GM23338 (cell line): ENCODE measurements at regions not wholly inside any gene's neighbourhood (a gene's known extent, or its start where the extent isn't known, plus 50 kb on each side); places are given as distances from the start of the nearest gene placed in this dataset.

Experiments used
- ATAC-seq: fragments of 200-7000 bp; cut with Tn5 transposase; 3 replicates; pipeline ENCODE4 v1.9.1; 2020
- DNase-seq: peaks from one replicate; pipeline ENCODE4 v3.0.0-alpha.2; 2015; ENCODE audit warnings: low spot score
- H2AFZ ChIP-seq: fragments of 200-600 bp; sonication (generic); 2 replicates; pipeline ENCODE4 v1.8.0; 2016; ENCODE audit warnings: antibody characterized with exemption, mild to moderate bottlenecking, moderate library complexity
- H3F3A ChIP-seq: fragments of 200-600 bp; sonication (generic); replicated peaks from 2 replicates; pipeline ENCODE4 v1.8.0; 2017; ENCODE audit warnings: antibody characterized with exemption, mixed run types, low read depth
- H3K27ac ChIP-seq: fragments of 200-600 bp; sonication (generic); 2 replicates; pipeline ENCODE4 v1.6.1; 2016; ENCODE audit warnings: low read depth
- H3K27me3 ChIP-seq: fragments of 200-600 bp; sonication (generic); 2 replicates; pipeline ENCODE4 v1.8.0; 2016; ENCODE audit warnings: mild to moderate bottlenecking, mixed run types, moderate library complexity; ENCODE audit not compliant: insufficient read depth
- H3K36me3 ChIP-seq: fragments of 200-600 bp; sonication (generic); 2 replicates; pipeline ENCODE4 v1.8.0; 2016; ENCODE audit warnings: mild to moderate bottlenecking; ENCODE audit not compliant: insufficient read depth
- H3K4me1 ChIP-seq: fragments of 200-600 bp; sonication (generic); 2 replicates; pipeline ENCODE4 v1.8.0; 2016; ENCODE audit warnings: mild to moderate bottlenecking, moderate library complexity; ENCODE audit not compliant: insufficient read depth
- H3K4me2 ChIP-seq: fragments of 200-600 bp; sonication (generic); 2 replicates; pipeline ENCODE4 v1.7.1; 2017; ENCODE audit warnings: mixed run types
- H3K4me3 ChIP-seq: fragments of 200-600 bp; sonication (generic); 2 replicates; pipeline ENCODE4 v1.6.1; 2016; ENCODE audit warnings: mixed run types
- H3K79me2 ChIP-seq: fragments of 200-600 bp; sonication (generic); replicated peaks from 2 replicates; pipeline ENCODE4 v1.8.0; 2017; ENCODE audit warnings: mild to moderate bottlenecking; ENCODE audit not compliant: insufficient read depth
- H3K9me2 ChIP-seq: fragments of 200-600 bp; sonication (generic); 2 replicates; pipeline ENCODE4 v1.8.0; 2017; ENCODE audit not compliant: insufficient read depth
- H4K20me1 ChIP-seq: fragments of 200-600 bp; sonication (generic); replicated peaks from 2 replicates; pipeline ENCODE4 v1.8.0; 2017; ENCODE audit warnings: mild to moderate bottlenecking; ENCODE audit not compliant: insufficient read depth
- H3K27ac Mint-ChIP-seq: 2 replicates; pipeline ENCODE4 v1.8.0; 2020; ENCODE audit warnings: inconsistent platforms, mild to moderate bottlenecking, moderate library complexity, mixed read lengths
- H3K27me3 Mint-ChIP-seq: 3 replicates; pipeline ENCODE4 v1.8.0; 2022; ENCODE audit warnings: low read depth, mild to moderate bottlenecking, moderate library complexity, mixed read lengths, inconsistent platforms; ENCODE audit not compliant: insufficient read depth, poor library complexity
- H3K36me3 Mint-ChIP-seq: 3 replicates; pipeline ENCODE4 v1.8.0; 2021; ENCODE audit warnings: low read depth, mild to moderate bottlenecking, inconsistent platforms, moderate library complexity, mixed read lengths
- H3K4me1 Mint-ChIP-seq: 3 replicates; pipeline ENCODE4 v1.8.0; 2020; ENCODE audit warnings: mild to moderate bottlenecking, inconsistent platforms, mixed read lengths
- H3K4me3 Mint-ChIP-seq: 3 replicates; pipeline ENCODE4 v1.8.0; 2021; ENCODE audit warnings: moderate library complexity, mild to moderate bottlenecking, inconsistent platforms, mixed read lengths
- H3K9me3 Mint-ChIP-seq: 3 replicates; pipeline ENCODE4 v1.8.0; 2020; ENCODE audit warnings: moderate library complexity, mild to moderate bottlenecking, inconsistent platforms, mixed read lengths
- CREB1 ChIP-seq: fragments of 250-450 bp; sonication (Bioruptor Pico); IDR thresholded peaks from 2 replicates; pipeline ENCODE4 v1.5.0; 2020; ENCODE audit warnings: low read depth, mild to moderate bottlenecking, moderate library complexity
- EZH2 ChIP-seq: fragments of 200-600 bp; sonication (generic); IDR thresholded peaks from one replicate; pipeline ENCODE4 v1.8.0; 2017; ENCODE audit warnings: antibody characterized with exemption, mild to moderate bottlenecking, low read depth; ENCODE audit not compliant: unreplicated experiment
- EZH2phosphoT487 ChIP-seq: fragments of 200-600 bp; sonication (generic); IDR thresholded peaks from one replicate; pipeline ENCODE4 v1.8.1; 2018; ENCODE audit warnings: antibody characterized with exemption; ENCODE audit not compliant: unreplicated experiment
- NANOG ChIP-seq: IDR thresholded peaks from 2 replicates; pipeline ENCODE4 v1.6.1; 2016; ENCODE audit warnings: antibody characterized with exemption, borderline replicate concordance
- ZNF114 ChIP-seq: fragments of 250-450 bp; sonication (Bioruptor Pico); IDR thresholded peaks from 2 replicates; pipeline ENCODE4 v1.5.0; 2020; ENCODE audit warnings: mild to moderate bottlenecking, moderate library complexity
- ZNF331 ChIP-seq: fragments of 250-450 bp; sonication (Bioruptor Pico); IDR thresholded peaks from 2 replicates; pipeline ENCODE4 v1.5.0; 2020; ENCODE audit warnings: low read depth, mild to moderate bottlenecking, moderate library complexity
- TF ChIP-seq, protein P1 (sequence below), 2 experiments: fragments of 200-600 bp in 1 of 2; sonication (generic) in 1 of 2; conservative IDR thresholded peaks; 2 replicates each; pipeline versions ENCODE4 v1.5.1 to v1.6.1; 2016 to 2017; ENCODE audit warnings: antibody characterized with exemption in 2 of 2, low read depth in 2 of 2, mild to moderate bottlenecking in 2 of 2, moderate library complexity in 1 of 2
- TF ChIP-seq, protein P2 (sequence below): fragments of 250-450 bp; sonication (Bioruptor Pico); IDR thresholded peaks from 2 replicates; pipeline ENCODE4 v1.5.0; 2020; ENCODE audit warnings: mild to moderate bottlenecking, moderate library complexity
- TF ChIP-seq, protein P3 (sequence below): IDR thresholded peaks from 2 replicates; pipeline ENCODE4 v1.6.1; 2016; ENCODE audit warnings: antibody characterized with exemption
- TF ChIP-seq, protein P4 (sequence below): IDR thresholded peaks from one replicate; pipeline ENCODE4 v1.6.1; 2018; ENCODE audit warnings: antibody characterized with exemption; ENCODE audit not compliant: unreplicated experiment

DNA sequence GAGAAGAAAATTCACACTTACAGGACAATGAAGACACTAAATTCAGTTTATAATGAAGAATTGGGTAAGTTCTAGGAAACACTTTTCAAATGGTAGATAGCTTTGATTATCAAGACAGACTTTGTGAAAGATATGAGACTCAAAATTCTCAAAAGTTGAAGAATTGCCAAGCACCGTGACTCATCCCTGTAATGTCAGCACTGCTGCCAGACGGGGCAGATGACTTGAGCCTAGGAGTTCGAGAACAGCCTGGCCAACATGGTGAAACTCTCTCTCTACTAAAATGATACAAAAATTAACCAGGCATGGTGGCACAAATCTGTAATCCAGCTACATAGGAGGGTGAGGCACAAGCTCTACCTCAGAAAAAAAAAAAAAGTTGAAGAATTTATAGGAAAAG, 1820.1 kb upstream of the LRRTM1 start:
- DNase-seq (peak; percentile 6), ATAC-seq (no peak)
- Histone ChIP-seq H3K4me1 (peaks cover 3% of the 10 kb centered on the region; the same call in 1 of the 2 replicates), H3K79me2 (no peaks in the 10 kb centered on the region), H3F3A (no peaks in the 10 kb centered on the region), H3K4me2 (no peak overlapping the region), H3K9me2 (peaks cover 6% of the 10 kb centered on the region), H4K20me1 (no peaks in the 10 kb centered on the region), H2AFZ (no peak overlapping the region), H3K4me3 (no peak overlapping the region), H3K27me3 (no peaks in the 10 kb centered on the region), H3K27ac (no peak overlapping the region), H3K36me3 (no peaks in the 10 kb centered on the region)
- TF ChIP-seq, protein P1, sequence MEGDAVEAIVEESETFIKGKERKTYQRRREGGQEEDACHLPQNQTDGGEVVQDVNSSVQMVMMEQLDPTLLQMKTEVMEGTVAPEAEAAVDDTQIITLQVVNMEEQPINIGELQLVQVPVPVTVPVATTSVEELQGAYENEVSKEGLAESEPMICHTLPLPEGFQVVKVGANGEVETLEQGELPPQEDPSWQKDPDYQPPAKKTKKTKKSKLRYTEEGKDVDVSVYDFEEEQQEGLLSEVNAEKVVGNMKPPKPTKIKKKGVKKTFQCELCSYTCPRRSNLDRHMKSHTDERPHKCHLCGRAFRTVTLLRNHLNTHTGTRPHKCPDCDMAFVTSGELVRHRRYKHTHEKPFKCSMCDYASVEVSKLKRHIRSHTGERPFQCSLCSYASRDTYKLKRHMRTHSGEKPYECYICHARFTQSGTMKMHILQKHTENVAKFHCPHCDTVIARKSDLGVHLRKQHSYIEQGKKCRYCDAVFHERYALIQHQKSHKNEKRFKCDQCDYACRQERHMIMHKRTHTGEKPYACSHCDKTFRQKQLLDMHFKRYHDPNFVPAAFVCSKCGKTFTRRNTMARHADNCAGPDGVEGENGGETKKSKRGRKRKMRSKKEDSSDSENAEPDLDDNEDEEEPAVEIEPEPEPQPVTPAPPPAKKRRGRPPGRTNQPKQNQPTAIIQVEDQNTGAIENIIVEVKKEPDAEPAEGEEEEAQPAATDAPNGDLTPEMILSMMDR (conservative IDR thresholded peaks at IDR 0.05; ENCODE audit: low read depth in 2 of 2): no peak
- TF ChIP-seq EZH2 (no peak), EZH2phosphoT487 (no peak), CREB1 (no peak), ZNF331 (CRISPR knock-in tag) (no peak), NANOG (no peak), ZNF114 (no peak)
- TF ChIP-seq, protein P2, sequence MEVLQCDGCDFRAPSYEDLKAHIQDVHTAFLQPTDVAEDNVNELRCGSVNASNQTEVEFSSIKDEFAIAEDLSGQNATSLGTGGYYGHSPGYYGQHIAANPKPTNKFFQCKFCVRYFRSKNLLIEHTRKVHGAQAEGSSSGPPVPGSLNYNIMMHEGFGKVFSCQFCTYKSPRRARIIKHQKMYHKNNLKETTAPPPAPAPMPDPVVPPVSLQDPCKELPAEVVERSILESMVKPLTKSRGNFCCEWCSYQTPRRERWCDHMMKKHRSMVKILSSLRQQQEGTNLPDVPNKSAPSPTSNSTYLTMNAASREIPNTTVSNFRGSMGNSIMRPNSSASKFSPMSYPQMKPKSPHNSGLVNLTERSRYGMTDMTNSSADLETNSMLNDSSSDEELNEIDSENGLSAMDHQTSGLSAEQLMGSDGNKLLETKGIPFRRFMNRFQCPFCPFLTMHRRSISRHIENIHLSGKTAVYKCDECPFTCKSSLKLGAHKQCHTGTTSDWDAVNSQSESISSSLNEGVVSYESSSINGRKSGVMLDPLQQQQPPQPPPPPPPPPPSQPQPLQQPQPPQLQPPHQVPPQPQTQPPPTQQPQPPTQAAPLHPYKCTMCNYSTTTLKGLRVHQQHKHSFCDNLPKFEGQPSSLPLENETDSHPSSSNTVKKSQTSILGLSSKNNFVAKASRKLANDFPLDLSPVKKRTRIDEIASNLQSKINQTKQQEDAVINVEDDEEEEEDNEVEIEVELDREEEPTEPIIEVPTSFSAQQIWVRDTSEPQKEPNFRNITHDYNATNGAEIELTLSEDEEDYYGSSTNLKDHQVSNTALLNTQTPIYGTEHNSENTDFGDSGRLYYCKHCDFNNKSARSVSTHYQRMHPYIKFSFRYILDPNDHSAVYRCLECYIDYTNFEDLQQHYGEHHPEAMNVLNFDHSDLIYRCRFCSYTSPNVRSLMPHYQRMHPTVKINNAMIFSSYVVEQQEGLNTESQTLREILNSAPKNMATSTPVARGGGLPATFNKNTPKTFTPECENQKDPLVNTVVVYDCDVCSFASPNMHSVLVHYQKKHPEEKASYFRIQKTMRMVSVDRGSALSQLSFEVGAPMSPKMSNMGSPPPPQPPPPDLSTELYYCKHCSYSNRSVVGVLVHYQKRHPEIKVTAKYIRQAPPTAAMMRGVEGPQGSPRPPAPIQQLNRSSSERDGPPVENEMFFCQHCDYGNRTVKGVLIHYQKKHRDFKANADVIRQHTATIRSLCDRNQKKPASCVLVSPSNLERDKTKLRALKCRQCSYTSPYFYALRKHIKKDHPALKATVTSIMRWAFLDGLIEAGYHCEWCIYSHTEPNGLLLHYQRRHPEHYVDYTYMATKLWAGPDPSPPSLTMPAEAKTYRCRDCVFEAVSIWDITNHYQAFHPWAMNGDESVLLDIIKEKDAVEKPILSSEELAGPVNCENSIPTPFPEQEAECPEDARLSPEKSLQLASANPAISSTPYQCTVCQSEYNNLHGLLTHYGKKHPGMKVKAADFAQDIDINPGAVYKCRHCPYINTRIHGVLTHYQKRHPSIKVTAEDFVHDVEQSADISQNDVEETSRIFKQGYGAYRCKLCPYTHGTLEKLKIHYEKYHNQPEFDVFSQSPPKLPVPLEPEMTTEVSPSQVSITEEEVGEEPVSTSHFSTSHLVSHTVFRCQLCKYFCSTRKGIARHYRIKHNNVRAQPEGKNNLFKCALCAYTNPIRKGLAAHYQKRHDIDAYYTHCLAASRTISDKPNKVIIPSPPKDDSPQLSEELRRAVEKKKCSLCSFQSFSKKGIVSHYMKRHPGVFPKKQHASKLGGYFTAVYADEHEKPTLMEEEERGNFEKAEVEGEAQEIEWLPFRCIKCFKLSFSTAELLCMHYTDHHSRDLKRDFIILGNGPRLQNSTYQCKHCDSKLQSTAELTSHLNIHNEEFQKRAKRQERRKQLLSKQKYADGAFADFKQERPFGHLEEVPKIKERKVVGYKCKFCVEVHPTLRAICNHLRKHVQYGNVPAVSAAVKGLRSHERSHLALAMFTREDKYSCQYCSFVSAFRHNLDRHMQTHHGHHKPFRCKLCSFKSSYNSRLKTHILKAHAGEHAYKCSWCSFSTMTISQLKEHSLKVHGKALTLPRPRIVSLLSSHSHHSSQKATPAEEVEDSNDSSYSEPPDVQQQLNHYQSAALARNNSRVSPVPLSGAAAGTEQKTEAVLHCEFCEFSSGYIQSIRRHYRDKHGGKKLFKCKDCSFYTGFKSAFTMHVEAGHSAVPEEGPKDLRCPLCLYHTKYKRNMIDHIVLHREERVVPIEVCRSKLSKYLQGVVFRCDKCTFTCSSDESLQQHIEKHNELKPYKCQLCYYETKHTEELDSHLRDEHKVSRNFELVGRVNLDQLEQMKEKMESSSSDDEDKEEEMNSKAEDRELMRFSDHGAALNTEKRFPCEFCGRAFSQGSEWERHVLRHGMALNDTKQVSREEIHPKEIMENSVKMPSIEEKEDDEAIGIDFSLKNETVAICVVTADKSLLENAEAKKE (CRISPR knock-in tag): no peak
- TF ChIP-seq, protein P3, sequence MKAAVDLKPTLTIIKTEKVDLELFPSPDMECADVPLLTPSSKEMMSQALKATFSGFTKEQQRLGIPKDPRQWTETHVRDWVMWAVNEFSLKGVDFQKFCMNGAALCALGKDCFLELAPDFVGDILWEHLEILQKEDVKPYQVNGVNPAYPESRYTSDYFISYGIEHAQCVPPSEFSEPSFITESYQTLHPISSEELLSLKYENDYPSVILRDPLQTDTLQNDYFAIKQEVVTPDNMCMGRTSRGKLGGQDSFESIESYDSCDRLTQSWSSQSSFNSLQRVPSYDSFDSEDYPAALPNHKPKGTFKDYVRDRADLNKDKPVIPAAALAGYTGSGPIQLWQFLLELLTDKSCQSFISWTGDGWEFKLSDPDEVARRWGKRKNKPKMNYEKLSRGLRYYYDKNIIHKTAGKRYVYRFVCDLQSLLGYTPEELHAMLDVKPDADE: no peak
- TF ChIP-seq, protein P4, sequence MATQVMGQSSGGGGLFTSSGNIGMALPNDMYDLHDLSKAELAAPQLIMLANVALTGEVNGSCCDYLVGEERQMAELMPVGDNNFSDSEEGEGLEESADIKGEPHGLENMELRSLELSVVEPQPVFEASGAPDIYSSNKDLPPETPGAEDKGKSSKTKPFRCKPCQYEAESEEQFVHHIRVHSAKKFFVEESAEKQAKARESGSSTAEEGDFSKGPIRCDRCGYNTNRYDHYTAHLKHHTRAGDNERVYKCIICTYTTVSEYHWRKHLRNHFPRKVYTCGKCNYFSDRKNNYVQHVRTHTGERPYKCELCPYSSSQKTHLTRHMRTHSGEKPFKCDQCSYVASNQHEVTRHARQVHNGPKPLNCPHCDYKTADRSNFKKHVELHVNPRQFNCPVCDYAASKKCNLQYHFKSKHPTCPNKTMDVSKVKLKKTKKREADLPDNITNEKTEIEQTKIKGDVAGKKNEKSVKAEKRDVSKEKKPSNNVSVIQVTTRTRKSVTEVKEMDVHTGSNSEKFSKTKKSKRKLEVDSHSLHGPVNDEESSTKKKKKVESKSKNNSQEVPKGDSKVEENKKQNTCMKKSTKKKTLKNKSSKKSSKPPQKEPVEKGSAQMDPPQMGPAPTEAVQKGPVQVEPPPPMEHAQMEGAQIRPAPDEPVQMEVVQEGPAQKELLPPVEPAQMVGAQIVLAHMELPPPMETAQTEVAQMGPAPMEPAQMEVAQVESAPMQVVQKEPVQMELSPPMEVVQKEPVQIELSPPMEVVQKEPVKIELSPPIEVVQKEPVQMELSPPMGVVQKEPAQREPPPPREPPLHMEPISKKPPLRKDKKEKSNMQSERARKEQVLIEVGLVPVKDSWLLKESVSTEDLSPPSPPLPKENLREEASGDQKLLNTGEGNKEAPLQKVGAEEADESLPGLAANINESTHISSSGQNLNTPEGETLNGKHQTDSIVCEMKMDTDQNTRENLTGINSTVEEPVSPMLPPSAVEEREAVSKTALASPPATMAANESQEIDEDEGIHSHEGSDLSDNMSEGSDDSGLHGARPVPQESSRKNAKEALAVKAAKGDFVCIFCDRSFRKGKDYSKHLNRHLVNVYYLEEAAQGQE: no peak
- peaks cover 18% of the 10 kb centered on the region; the same call in 2 of the 3 replicates for H3K36me3 Mint-ChIP-seq
- H3K9me3 Mint-ChIP-seq: peaks cover 18% of the 10 kb centered on the region
- H3K27me3 Mint-ChIP-seq: no peaks in the 10 kb centered on the region
- peaks cover 9% of the 10 kb centered on the region; the same call in 2 of the 3 replicates for H3K4me1 Mint-ChIP-seq
- H3K27ac Mint-ChIP-seq: no peak overlapping the region
- no peak overlapping the region for H3K4me3 Mint-ChIP-seq
